Thoracic aorta (tissue), 2 donors: ENCODE measurements at regions not wholly inside any gene's neighbourhood (a gene's known extent, or its start where the extent isn't known, plus 50 kb on each side); places are given as distances from the start of the nearest gene placed in this dataset.

Source experiments
- ATAC-seq: fragments of 150-250 bp; one replicate; pipeline ENCODE4 v1.8.0; 2017; ENCODE audit warnings: low read depth; ENCODE audit not compliant: insufficient number of reproducible peaks, low FRiP score
- DNase-seq: peaks from one replicate; pipeline ENCODE4 v3.0.0-alpha.2; 2020; ENCODE audit warnings: low spot score
- H3K27ac ChIP-seq, 2 donors: fragments of 200-600 bp; sonication (generic); 1 replicate in 1 of 2; 2 replicates in 1 of 2; pipeline ENCODE4 v1.5.1; 2016; ENCODE audit warnings: mild to moderate bottlenecking in 2 of 2, moderate library complexity in 2 of 2
- H3K27me3 ChIP-seq: fragments of 200-600 bp; sonication (generic); replicated peaks from 2 replicates; pipeline ENCODE4 v1.6.0; 2016; ENCODE audit warnings: mild to moderate bottlenecking; ENCODE audit not compliant: insufficient read depth
- H3K36me3 ChIP-seq: fragments of 200-600 bp; sonication (generic); one replicate; pipeline ENCODE4 v1.5.1; 2016
- H3K4me1 ChIP-seq, 2 donors: fragments of 200-600 bp; sonication (generic); 1 replicate in 1 of 2; 2 replicates in 1 of 2; pipeline versions ENCODE4 v1.5.1 to v1.6.0; 2016; ENCODE audit warnings: low read depth in 2 of 2, mild to moderate bottlenecking in 1 of 2; ENCODE audit not compliant: control insufficient read depth in 1 of 2
- H3K4me3 ChIP-seq: fragments of 200-600 bp; sonication (generic); 2 replicates; pipeline ENCODE4 v1.5.1; 2016; ENCODE audit warnings: mild to moderate bottlenecking
- H3K9me3 ChIP-seq: fragments of 200-600 bp; sonication (generic); 2 replicates; pipeline ENCODE4 v1.5.1; 2016
- TF ChIP-seq, protein P1 (sequence below): fragments of 200-600 bp; sonication (generic); IDR thresholded peaks from one replicate; pipeline ENCODE4 v1.5.1; 2019; ENCODE audit warnings: antibody characterized with exemption

DNA sequence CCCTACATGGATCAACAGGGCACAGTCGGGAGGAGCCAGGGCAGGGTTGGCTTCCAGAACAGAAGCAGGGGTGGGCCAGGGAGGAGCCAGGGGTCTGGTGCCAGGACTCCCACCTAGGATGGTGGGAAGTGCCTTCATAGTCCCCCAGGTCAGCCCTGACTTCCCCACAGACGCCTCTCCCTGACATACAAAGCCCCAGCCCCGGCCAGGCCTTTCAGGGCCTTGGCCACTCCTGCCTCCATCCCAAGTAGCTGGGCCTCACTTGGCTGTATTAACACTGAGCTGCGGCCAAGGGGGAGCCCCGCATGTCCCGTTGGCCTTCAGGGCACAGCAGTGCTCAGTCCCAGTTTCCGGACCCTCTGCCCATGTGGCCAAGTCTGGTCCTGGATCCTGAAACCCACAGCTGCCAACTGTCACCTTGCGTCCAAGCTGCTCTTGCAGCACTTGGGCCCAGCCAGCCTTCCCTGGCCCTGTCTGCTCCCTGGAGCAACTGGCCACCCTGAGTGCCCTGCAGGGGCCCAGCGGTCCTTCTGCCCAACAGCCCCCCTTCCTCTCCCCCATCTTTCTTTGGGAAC is 627.8 kb downstream of the MATN1 start:
- TF ChIP-seq, protein P1, sequence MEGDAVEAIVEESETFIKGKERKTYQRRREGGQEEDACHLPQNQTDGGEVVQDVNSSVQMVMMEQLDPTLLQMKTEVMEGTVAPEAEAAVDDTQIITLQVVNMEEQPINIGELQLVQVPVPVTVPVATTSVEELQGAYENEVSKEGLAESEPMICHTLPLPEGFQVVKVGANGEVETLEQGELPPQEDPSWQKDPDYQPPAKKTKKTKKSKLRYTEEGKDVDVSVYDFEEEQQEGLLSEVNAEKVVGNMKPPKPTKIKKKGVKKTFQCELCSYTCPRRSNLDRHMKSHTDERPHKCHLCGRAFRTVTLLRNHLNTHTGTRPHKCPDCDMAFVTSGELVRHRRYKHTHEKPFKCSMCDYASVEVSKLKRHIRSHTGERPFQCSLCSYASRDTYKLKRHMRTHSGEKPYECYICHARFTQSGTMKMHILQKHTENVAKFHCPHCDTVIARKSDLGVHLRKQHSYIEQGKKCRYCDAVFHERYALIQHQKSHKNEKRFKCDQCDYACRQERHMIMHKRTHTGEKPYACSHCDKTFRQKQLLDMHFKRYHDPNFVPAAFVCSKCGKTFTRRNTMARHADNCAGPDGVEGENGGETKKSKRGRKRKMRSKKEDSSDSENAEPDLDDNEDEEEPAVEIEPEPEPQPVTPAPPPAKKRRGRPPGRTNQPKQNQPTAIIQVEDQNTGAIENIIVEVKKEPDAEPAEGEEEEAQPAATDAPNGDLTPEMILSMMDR: no peak
- DNase-seq (no peak), ATAC-seq (no peak)
- H3K4me3 ChIP-seq: no peak overlapping the region
- no peaks in the 10 kb centered on the region for H3K27me3 ChIP-seq
- no peak overlapping the region for H3K27ac ChIP-seq
- peaks cover 18% of the 10 kb centered on the region for H3K9me3 ChIP-seq
- H3K4me1 ChIP-seq: no peaks in the 10 kb centered on the region
- H3K36me3 ChIP-seq: no peaks in the 10 kb centered on the region

DNA sequence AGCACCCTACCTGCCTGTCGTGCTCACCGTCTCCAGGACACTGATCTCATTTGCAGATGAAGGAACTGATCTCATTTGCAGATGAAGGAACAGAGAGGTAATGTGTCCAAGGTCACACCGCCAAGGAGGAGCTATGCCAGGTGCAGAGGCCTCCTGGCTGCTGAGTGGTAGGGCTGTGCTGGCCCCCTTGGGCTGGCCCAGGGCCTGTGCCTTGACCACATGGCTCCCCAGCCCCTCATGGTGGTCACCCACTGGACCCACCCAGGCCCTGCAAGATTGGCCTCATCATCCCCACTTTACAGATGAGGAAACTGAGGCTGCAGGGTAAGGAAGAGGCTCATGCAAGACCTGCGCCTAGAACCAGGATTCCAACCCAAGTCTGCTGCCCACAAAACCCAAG is 628.3 kb downstream of the MATN1 start:
- ATAC-seq: no peak
- DNase-seq: no peak
- H3K27me3 ChIP-seq: no peaks in the 10 kb centered on the region
- H3K9me3 ChIP-seq: peaks cover 18% of the 10 kb centered on the region
- H3K4me3 ChIP-seq: no peak overlapping the region
- TF ChIP-seq, protein P1: no peak
- no peaks in the 10 kb centered on the region for H3K36me3 ChIP-seq
- no peak overlapping the region for H3K27ac ChIP-seq
- H3K4me1 ChIP-seq: no peaks in the 10 kb centered on the region

DNA sequence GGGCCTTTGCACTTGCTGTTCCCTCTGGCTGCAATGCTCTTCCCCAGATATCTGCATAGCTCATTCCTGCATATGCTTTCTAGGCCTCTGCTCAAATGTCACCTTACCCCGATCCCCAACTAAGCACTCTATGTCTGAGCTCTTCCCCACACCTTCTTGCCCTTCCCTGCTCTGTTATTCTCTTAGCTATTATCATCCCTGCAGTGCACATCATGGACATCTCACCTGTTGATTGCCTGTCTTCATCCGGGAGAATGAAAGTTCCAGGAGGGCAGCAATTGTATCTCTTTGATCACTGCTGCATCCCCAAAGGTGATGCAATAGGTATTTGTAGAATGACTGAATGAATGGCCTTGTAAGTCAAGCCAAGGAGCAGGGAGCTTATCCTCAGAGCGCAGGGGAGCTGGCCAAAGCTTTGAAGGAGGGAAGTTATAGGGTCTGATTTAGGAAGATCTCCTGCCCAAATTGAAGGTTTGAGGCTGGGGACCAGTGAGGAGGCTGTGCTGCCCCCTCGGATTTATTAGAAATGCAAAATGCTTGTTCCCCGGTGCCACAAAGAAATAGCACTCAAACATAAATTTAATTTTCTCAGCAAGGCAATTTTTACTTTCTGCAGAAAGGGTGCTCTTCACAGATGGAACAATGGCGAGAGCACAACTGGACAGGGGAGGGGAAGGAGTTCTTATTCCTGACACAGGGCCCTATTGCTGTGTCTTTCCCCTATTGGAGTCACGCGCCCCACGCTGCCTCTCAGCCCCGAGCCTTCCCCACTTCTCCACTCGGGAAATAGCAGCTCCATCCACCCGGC is 631.1 kb downstream of the MATN1 start:
- ATAC-seq (no peak), DNase-seq (no peak)
- Histone ChIP-seq H3K4me1 (peaks cover 0 to 6% of the 10 kb centered on the region in 2 donors), H3K4me3 (no peak overlapping the region), H3K9me3 (peaks cover 18% of the 10 kb centered on the region), H3K27ac (no peak overlapping the region), H3K36me3 (no peaks in the 10 kb centered on the region), H3K27me3 (no peaks in the 10 kb centered on the region)
- TF ChIP-seq, protein P1: no peak

DNA sequence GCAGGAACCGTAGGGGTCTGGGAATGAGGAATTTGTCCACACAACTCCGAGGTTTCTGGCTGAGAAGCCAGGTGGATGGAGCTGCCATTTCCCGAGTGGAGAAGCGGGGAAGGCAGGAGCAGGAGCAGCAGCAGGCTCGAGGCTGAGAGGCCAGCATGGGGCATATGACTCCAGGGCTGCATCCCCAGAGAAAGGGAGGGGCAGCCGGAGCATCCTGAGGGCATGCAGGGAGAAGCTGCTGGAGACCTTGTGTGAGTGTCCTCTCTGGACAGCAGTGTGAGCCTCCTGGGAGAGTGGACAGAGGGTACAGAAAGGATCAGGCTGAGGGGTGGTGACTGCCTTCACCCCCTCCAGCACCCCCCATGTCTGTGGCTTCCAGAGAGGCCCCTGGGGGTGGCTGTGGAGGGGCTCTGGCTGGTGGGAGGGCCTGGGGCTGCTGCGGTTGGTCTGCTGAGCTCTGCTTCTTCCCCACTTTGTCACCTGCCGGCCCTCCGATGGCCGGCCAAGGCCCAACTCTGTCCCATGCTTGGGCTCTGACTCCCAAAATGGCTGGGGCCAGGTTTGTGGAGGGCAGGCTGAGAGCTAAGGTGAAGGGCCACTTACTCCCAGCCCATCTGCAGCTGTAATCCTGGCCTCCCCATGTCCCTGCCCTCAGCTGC is 633.1 kb downstream of the MATN1 start:
- Histone ChIP-seq H3K27ac (no peak overlapping the region), H3K4me3 (no peak overlapping the region), H3K4me1 (peaks cover under 1 to 20% of the 10 kb centered on the region in 2 donors), H3K36me3 (no peaks in the 10 kb centered on the region), H3K27me3 (no peaks in the 10 kb centered on the region), H3K9me3 (peaks cover 18% of the 10 kb centered on the region)
- TF ChIP-seq, protein P1: no peak
- DNase-seq (no peak), ATAC-seq (no peak)

DNA sequence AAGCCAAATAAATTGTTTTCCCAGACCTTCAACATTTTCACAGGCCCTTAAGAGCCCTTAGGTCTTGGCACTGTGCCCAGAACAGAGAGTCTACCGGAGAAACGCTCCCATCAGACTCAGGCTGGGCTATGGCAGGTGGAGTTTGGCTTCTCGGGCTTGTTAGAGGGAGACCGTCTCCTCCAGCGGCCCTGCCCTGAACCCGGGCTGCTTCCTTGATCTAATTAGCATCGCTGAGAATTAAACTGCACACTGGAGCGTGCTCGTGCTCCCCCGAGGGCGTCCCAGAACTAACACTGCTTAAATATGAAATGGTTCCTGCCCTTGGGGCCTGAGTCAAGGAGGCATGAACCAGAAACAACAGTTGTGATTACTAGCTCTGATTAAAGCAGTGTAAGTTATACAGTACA is 634.4 kb downstream of the MATN1 start:
- H3K27ac ChIP-seq: no peak overlapping the region
- H3K36me3 ChIP-seq: no peaks in the 10 kb centered on the region
- TF ChIP-seq, protein P1: no peak
- no peaks in the 10 kb centered on the region for H3K27me3 ChIP-seq
- peaks cover 11 to 32% of the 10 kb centered on the region in 2 donors for H3K4me1 ChIP-seq
- no peak overlapping the region for H3K4me3 ChIP-seq
- H3K9me3 ChIP-seq: peaks cover 18% of the 10 kb centered on the region
- DNase-seq (no peak), ATAC-seq (no peak)
